B cell (primary cell): ENCODE measurements at regions not wholly inside any gene's neighbourhood (a gene's known extent, or its start where the extent isn't known, plus 50 kb on each side); places are given as distances from the start of the nearest gene placed in this dataset.

Experiments used
- ATAC-seq: fragments of 200-7000 bp; cut with Tn5 transposase; one replicate; pipeline ENCODE4 v1.10.0; 2021; ENCODE audit warnings: low read depth, mild to moderate bottlenecking, moderate number of reproducible peaks, moderate library complexity
- CTCF ChIA-PET: fragments of 350-600 bp; sonication (Branson Sonifier 250); formaldehyde crosslinking; loops from one replicate; lab custom pipeline; 2021; ENCODE audit warnings: antibody characterized with exemption, inconsistent platforms; lab: Charles Lee
- POLR2A ChIA-PET: fragments of 350-600 bp; sonication (Branson Sonifier 250); formaldehyde crosslinking; loops from one replicate; lab custom pipeline; 2021; ENCODE audit warnings: antibody characterized with exemption; lab: Charles Lee
- DNase-seq: peaks from one replicate; pipeline ENCODE4 v3.0.0; 2013
- H2AFZ ChIP-seq: 2 replicates; pipeline ENCODE4 v1.6.1; 2012; ENCODE audit warnings: mild to moderate bottlenecking, low read depth, low read length; ENCODE audit not compliant: insufficient read depth, poor library complexity, severe bottlenecking
- H3K27ac ChIP-seq, 2 donors: 1 replicate in 1 of 2; 2 replicates in 1 of 2; pipeline ENCODE4 v1.5.1; 2012 to 2013; ENCODE audit warnings: low read length in 2 of 2, mild to moderate bottlenecking in 2 of 2, moderate library complexity in 1 of 2
- H3K27me3 ChIP-seq, 4 experiments: fragments of 200-600 bp in 1 of 4; sonication (generic) in 1 of 4; replicated peaks in 1 of 4; 1 replicate in 2 of 4; 2 replicates in 2 of 4; pipeline versions ENCODE4 v1.6.1 to v1.7.0; 2013 to 2016; ENCODE audit warnings: low read length in 3 of 4, mild to moderate bottlenecking in 2 of 4, mixed read lengths in 1 of 4, moderate library complexity in 1 of 4; ENCODE audit not compliant: insufficient read depth in 4 of 4, control insufficient read depth in 3 of 4; ENCODE audit errors: control extremely low read depth in 1 of 4
- H3K36me3 ChIP-seq, 2 experiments: replicated peaks in 1 of 2; 1 replicate in 1 of 2; 2 replicates in 1 of 2; pipeline versions ENCODE4 v1.6.1 to v1.7.1; 2013; ENCODE audit warnings: low read length in 1 of 2; ENCODE audit not compliant: insufficient read depth in 2 of 2, control insufficient read depth in 1 of 2; ENCODE audit errors: control extremely low read depth in 1 of 2, extremely low read depth in 1 of 2
- H3K4me1 ChIP-seq, 2 donors: fragments of 200-600 bp in 1 of 2; sonication (generic) in 1 of 2; 1 replicate in 1 of 2; 2 replicates in 1 of 2; pipeline versions ENCODE4 v1.5.1 to v1.6.1; 2013 to 2017; ENCODE audit warnings: low read length in 2 of 2; ENCODE audit not compliant: control insufficient read depth in 2 of 2, insufficient read depth in 2 of 2
- H3K4me2 ChIP-seq: replicated peaks from 2 replicates; pipeline ENCODE3; 2012; ENCODE audit warnings: mild to moderate bottlenecking, low read depth, low read length; ENCODE audit not compliant: poor library complexity, severe bottlenecking
- H3K4me3 ChIP-seq, 5 experiments: fragments of 200-600 bp in 1 of 5; sonication (generic) in 1 of 5; 1 replicate in 3 of 5; 2 replicates in 2 of 5; pipeline versions ENCODE4 v1.5.1 to v1.7.0; 2011 to 2016; ENCODE audit warnings: low read length in 4 of 5, mild to moderate bottlenecking in 4 of 5, low read depth in 2 of 5, control low read depth in 1 of 5, moderate library complexity in 1 of 5; ENCODE audit not compliant: insufficient read depth in 1 of 5; ENCODE audit errors: control extremely low read depth in 1 of 5, extremely low read depth in 1 of 5
- H3K79me2 ChIP-seq: fragments of 200-600 bp; sonication (generic); one replicate; pipeline ENCODE4 v1.6.0; 2016; ENCODE audit warnings: low read length; ENCODE audit not compliant: control insufficient read depth, insufficient read depth
- H3K9ac ChIP-seq: fragments of 200-600 bp; sonication (generic); 2 replicates; pipeline ENCODE4 v1.6.1; 2017; ENCODE audit warnings: mild to moderate bottlenecking, low read length, moderate library complexity
- H3K9me3 ChIP-seq, 3 donors: one replicate each; pipeline versions ENCODE4 v1.6.1 to v1.7.1; 2013; ENCODE audit warnings: low read length in 2 of 3; ENCODE audit not compliant: control insufficient read depth in 2 of 3, insufficient read depth in 1 of 3; ENCODE audit errors: control extremely low read depth in 1 of 3
- H4K20me1 ChIP-seq: 2 replicates; pipeline ENCODE4 v1.6.0; 2012; ENCODE audit warnings: mild to moderate bottlenecking, low read length; ENCODE audit not compliant: insufficient read depth, control insufficient read depth, poor library complexity, severe bottlenecking
- H3K27ac Mint-ChIP-seq: one replicate; pipeline ENCODE4 v1.8.0; 2021; ENCODE audit warnings: mixed read lengths
- H3K27me3 Mint-ChIP-seq: one replicate; pipeline ENCODE4 v1.8.0; 2021; ENCODE audit warnings: mixed read lengths
- H3K4me1 Mint-ChIP-seq: one replicate; pipeline ENCODE4 v1.8.0; 2021; ENCODE audit warnings: mixed read lengths
- H3K4me3 Mint-ChIP-seq: one replicate; pipeline ENCODE4 v1.8.0; 2021; ENCODE audit warnings: mixed read lengths
- H3K9me3 Mint-ChIP-seq: one replicate; pipeline ENCODE4 v1.8.0; 2022; ENCODE audit warnings: mixed read lengths; ENCODE audit not compliant: insufficient read depth
- EZH2 ChIP-seq: IDR thresholded peaks from 2 replicates; pipeline ENCODE4 v1.6.1; 2012; ENCODE audit warnings: borderline replicate concordance, low read depth, mild to moderate bottlenecking, moderate library complexity, low read length; ENCODE audit not compliant: insufficient read depth, poor library complexity, severe bottlenecking
- WGBS: methylation state at CpG from one replicate; pipeline ENCODE4 v1.1.5; 2013; ENCODE audit warnings: missing lambda C conversion rate; ENCODE audit not compliant: insufficient coverage; 5-methylcytosine and 5-hydroxymethylcytosine counted together
- intact Hi-C: fragments of 100-400 bp; cut with micrococcal nuclease; formaldehyde crosslinking; loops from one replicate; pipeline ENCODE4 v1.10.0; 2022
- TF ChIP-seq, protein P1 (sequence below): fragments of 200-600 bp; IDR thresholded peaks from one replicate; pipeline ENCODE4 v1.8.0; 2022; ENCODE audit warnings: antibody characterized with exemption, mild to moderate bottlenecking

DNA sequence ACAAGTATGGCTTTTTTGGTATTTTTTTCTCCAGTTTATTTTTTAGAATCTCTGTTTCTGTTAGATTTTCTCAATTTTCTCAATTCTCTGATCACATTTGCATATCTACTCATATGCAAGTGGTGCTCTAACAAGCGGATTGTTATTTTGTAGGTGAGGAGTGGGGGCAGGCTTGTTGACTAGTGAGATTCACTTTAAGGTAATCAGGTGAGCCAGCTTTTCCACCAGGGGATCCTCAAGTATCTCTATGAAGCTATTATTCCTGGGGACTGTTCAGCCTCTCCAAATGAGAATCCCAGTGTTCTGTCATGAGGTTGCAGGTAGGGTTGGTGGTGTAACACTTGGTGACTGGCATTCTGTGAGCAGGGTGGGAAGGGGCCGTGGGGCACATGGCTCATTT lies 274.3 kb upstream of the FERMT1 start:
- H3K79me2 ChIP-seq: no peaks in the 10 kb centered on the region
- H3K4me2 ChIP-seq: no peak overlapping the region
- no peaks in the 10 kb centered on the region for H3K4me1 ChIP-seq
- Mint-ChIP-seq H3K4me3 (no peak overlapping the region), H3K4me1 (no peaks in the 10 kb centered on the region), H3K27ac (no peak overlapping the region), H3K27me3 (no peaks in the 10 kb centered on the region), H3K9me3 (no peaks in the 10 kb centered on the region)
- no peak for DNase-seq
- H3K4me3 ChIP-seq: no peak overlapping the region
- ChIA-PET POLR2A (no interaction called here), CTCF (no interaction called here)
- H4K20me1 ChIP-seq: no peaks in the 10 kb centered on the region
- no CpG with 5 or more reads among the region's 2 CpGs for WGBS
- no peaks in the 10 kb centered on the region for H3K36me3 ChIP-seq
- intact Hi-C loops: no loop called here
- H3K27ac ChIP-seq: no peak overlapping the region
- no peak for TF ChIP-seq EZH2
- TF ChIP-seq, protein P1, sequence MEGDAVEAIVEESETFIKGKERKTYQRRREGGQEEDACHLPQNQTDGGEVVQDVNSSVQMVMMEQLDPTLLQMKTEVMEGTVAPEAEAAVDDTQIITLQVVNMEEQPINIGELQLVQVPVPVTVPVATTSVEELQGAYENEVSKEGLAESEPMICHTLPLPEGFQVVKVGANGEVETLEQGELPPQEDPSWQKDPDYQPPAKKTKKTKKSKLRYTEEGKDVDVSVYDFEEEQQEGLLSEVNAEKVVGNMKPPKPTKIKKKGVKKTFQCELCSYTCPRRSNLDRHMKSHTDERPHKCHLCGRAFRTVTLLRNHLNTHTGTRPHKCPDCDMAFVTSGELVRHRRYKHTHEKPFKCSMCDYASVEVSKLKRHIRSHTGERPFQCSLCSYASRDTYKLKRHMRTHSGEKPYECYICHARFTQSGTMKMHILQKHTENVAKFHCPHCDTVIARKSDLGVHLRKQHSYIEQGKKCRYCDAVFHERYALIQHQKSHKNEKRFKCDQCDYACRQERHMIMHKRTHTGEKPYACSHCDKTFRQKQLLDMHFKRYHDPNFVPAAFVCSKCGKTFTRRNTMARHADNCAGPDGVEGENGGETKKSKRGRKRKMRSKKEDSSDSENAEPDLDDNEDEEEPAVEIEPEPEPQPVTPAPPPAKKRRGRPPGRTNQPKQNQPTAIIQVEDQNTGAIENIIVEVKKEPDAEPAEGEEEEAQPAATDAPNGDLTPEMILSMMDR: no peak
- no peaks in the 10 kb centered on the region for H3K27me3 ChIP-seq
- no peak overlapping the region for H2AFZ ChIP-seq
- H3K9ac ChIP-seq: no peak overlapping the region
- peaks cover 0 to 8% (median 0%) of the 10 kb centered on the region in 3 donors for H3K9me3 ChIP-seq
- ATAC-seq: no peak

DNA sequence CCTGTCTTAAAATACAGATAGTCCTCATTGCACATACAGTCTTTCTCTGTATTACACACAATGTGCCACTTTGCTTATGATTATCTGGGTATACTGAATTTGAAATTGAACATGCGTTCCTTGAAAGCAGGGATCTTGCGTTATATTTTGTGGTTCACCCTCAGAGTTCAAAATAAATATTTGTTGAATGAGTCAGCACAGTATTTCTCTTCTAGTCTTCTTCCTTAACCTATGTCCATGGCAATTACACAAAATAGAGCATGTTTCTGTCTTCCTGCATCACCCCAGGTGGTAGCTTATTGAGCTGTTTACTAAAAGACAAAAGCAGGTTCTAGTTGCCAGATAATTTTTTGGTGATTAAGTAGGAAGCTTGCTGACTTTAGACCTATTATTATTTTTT lies 272.9 kb upstream of the FERMT1 start:
- Histone ChIP-seq H4K20me1 (no peaks in the 10 kb centered on the region), H3K9ac (no peak overlapping the region), H3K4me1 (no peaks in the 10 kb centered on the region), H2AFZ (no peak overlapping the region), H3K27me3 (no peaks in the 10 kb centered on the region), H3K4me3 (no peak overlapping the region), H3K9me3 (peaks cover 0 to 8% (median 0%) of the 10 kb centered on the region in 3 donors), H3K36me3 (no peaks in the 10 kb centered on the region), H3K27ac (no peak overlapping the region), H3K4me2 (no peak overlapping the region), H3K79me2 (no peaks in the 10 kb centered on the region)
- DNase-seq: no peak
- ChIA-PET POLR2A (no interaction called here), CTCF (no interaction called here)
- Mint-ChIP-seq H3K9me3 (no peaks in the 10 kb centered on the region), H3K4me1 (no peaks in the 10 kb centered on the region), H3K4me3 (no peak overlapping the region), H3K27ac (no peak overlapping the region), H3K27me3 (no peaks in the 10 kb centered on the region)
- no peak for ATAC-seq
- TF ChIP-seq EZH2: no peak
- TF ChIP-seq, protein P1: no peak
- WGBS: no CpG with 5 or more reads among the region's 2 CpGs
- intact Hi-C loops: no loop called here
